ENCODE measurements at regions not wholly inside any gene's neighbourhood (a gene's known extent, or its start where the extent isn't known, plus 50 kb on each side); places are given as distances from the start of the nearest gene placed in this dataset.

GRCh38 chr5:165296401-165297130 lies 1791.1 kb downstream of the MAT2B start:
- H3K4me3 ChIP-seq (ENCODE audit: low read depth, low read length): no peak overlapping the region
- H3K27me3 ChIP-seq (ENCODE audit: control insufficient read depth, insufficient read depth, low read length): no peaks in the 10 kb centered on the region
- TF ChIP-seq, protein P1, sequence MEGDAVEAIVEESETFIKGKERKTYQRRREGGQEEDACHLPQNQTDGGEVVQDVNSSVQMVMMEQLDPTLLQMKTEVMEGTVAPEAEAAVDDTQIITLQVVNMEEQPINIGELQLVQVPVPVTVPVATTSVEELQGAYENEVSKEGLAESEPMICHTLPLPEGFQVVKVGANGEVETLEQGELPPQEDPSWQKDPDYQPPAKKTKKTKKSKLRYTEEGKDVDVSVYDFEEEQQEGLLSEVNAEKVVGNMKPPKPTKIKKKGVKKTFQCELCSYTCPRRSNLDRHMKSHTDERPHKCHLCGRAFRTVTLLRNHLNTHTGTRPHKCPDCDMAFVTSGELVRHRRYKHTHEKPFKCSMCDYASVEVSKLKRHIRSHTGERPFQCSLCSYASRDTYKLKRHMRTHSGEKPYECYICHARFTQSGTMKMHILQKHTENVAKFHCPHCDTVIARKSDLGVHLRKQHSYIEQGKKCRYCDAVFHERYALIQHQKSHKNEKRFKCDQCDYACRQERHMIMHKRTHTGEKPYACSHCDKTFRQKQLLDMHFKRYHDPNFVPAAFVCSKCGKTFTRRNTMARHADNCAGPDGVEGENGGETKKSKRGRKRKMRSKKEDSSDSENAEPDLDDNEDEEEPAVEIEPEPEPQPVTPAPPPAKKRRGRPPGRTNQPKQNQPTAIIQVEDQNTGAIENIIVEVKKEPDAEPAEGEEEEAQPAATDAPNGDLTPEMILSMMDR (IDR thresholded peaks at IDR 0.05; ENCODE audit: insufficient read depth, low read length, poor library complexity, severe bottlenecking): no peak
- no peak for DNase-seq (ENCODE audit: low read depth)
- no peaks in the 10 kb centered on the region for H3K36me3 ChIP-seq (ENCODE audit: control insufficient read depth, insufficient read depth, low read length)

- Histone ChIP-seq H3K4me3 (ENCODE audit: low read depth, low read length) (no peak overlapping the region), H3K36me3 (ENCODE audit: control insufficient read depth, insufficient read depth, low read length) (no peaks in the 10 kb centered on the region), H3K27me3 (ENCODE audit: control insufficient read depth, insufficient read depth, low read length) (no peaks in the 10 kb centered on the region)
- DNase-seq (ENCODE audit: low read depth): no peak
- TF ChIP-seq, protein P1 (IDR thresholded peaks at IDR 0.05; ENCODE audit: insufficient read depth, low read length, poor library complexity, severe bottlenecking): no peak
Measured at GRCh38 chr5:165304193-165304827, 1798.9 kb downstream of the MAT2B start.

GRCh38 chr5:165305596-165305995 lies 1800.2 kb downstream of the MAT2B start:
- no peak for DNase-seq (ENCODE audit: low read depth)
- Histone ChIP-seq H3K4me3 (ENCODE audit: low read depth, low read length) (no peak overlapping the region), H3K36me3 (ENCODE audit: control insufficient read depth, insufficient read depth, low read length) (no peaks in the 10 kb centered on the region), H3K27me3 (ENCODE audit: control insufficient read depth, insufficient read depth, low read length) (no peaks in the 10 kb centered on the region)
- TF ChIP-seq, protein P1 (IDR thresholded peaks at IDR 0.05; ENCODE audit: insufficient read depth, low read length, poor library complexity, severe bottlenecking): no peak

- H3K27me3 ChIP-seq (ENCODE audit: control insufficient read depth, insufficient read depth, low read length): no peaks in the 10 kb centered on the region
- TF ChIP-seq, protein P1 (IDR thresholded peaks at IDR 0.05; ENCODE audit: insufficient read depth, low read length, poor library complexity, severe bottlenecking): no peak
- no peaks in the 10 kb centered on the region for H3K36me3 ChIP-seq (ENCODE audit: control insufficient read depth, insufficient read depth, low read length)
- DNase-seq (ENCODE audit: low read depth): no peak
- no peak overlapping the region for H3K4me3 ChIP-seq (ENCODE audit: low read depth, low read length)
Measured at GRCh38 chr5:165309446-165309845, 1804.0 kb downstream of the MAT2B start.

DNA sequence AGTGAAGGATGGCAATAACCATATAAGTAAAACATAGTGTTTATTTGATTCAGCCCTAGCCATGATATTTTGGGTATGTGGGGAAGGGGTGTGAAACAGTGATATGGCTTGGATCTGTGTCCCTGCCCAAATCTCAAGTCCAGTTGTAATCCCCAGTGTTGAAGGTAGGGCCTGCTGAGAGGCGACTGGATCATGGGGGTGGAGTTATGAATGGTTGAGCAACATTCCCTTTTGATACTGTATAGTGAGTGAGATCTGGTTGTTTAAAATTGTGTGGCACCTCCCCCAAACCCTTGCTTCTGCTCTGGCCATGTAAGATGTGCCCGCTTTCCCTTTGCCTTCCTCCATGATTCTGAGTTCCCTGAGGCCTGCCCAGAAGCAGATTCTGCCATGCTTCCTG lies 1804.6 kb downstream of the MAT2B start:
- Histone ChIP-seq H3K36me3 (ENCODE audit: control insufficient read depth, insufficient read depth, low read length) (no peaks in the 10 kb centered on the region), H3K4me3 (ENCODE audit: low read depth, low read length) (no peak overlapping the region), H3K27me3 (ENCODE audit: control insufficient read depth, insufficient read depth, low read length) (no peaks in the 10 kb centered on the region)
- TF ChIP-seq, protein P1 (IDR thresholded peaks at IDR 0.05; ENCODE audit: insufficient read depth, low read length, poor library complexity, severe bottlenecking): no peak
- no peak for DNase-seq (ENCODE audit: low read depth)

Measured in kidney epithelial cell (primary cell).